ENCODE measurements at regions not wholly inside any gene's neighbourhood (a gene's known extent, or its start where the extent isn't known, plus 50 kb on each side); places are given as distances from the start of the nearest gene placed in this dataset.

GRCh38 chr6:168167431-168168315 lies 88.7 kb upstream of the FRMD1 start:
- no peak for DNase-seq
- TF ChIP-seq CTCF (IDR thresholded peaks at IDR 0.05; ENCODE audit: low read depth, low read length), result no peak
- H3K27ac ChIP-seq, result no peak overlapping the region
- no peaks in the 10 kb centered on the region for H3K27me3 ChIP-seq (ENCODE audit: insufficient read depth, low read depth, severe bottlenecking)
- H3K4me3 ChIP-seq (ENCODE audit: low read depth, low read length), result no peak overlapping the region
- no peaks in the 10 kb centered on the region for H3K9me3 ChIP-seq (ENCODE audit: severe bottlenecking)
- no peaks in the 10 kb centered on the region for H3K36me3 ChIP-seq

- no peaks in the 10 kb centered on the region for H3K9me3 ChIP-seq (ENCODE audit: severe bottlenecking)
- H3K36me3 ChIP-seq, result no peaks in the 10 kb centered on the region
- no peak overlapping the region for H3K4me3 ChIP-seq (ENCODE audit: low read depth, low read length)
- TF ChIP-seq CTCF (IDR thresholded peaks at IDR 0.05; ENCODE audit: low read depth, low read length), result no peak
- H3K27me3 ChIP-seq (ENCODE audit: insufficient read depth, low read depth, severe bottlenecking), result no peaks in the 10 kb centered on the region
- H3K27ac ChIP-seq, result no peak overlapping the region
- no peak for DNase-seq
Measured at GRCh38 chr6:168166627-168167026, 87.6 kb upstream of the FRMD1 start.

- Histone ChIP-seq H3K9me3 (ENCODE audit: severe bottlenecking) (no peaks in the 10 kb centered on the region), H3K36me3 (no peaks in the 10 kb centered on the region), H3K27ac (no peak overlapping the region), H3K27me3 (ENCODE audit: insufficient read depth, low read depth, severe bottlenecking) (no peaks in the 10 kb centered on the region), H3K4me3 (ENCODE audit: low read depth, low read length) (no peak overlapping the region)
- TF ChIP-seq CTCF (IDR thresholded peaks at IDR 0.05; ENCODE audit: low read depth, low read length), result no peak
- no peak for DNase-seq
Measured at GRCh38 chr6:168165891-168166290, 86.9 kb upstream of the FRMD1 start.

GRCh38 chr6:168165373-168165772 lies 86.4 kb upstream of the FRMD1 start:
- Histone ChIP-seq H3K27ac (no peak overlapping the region), H3K4me3 (ENCODE audit: low read depth, low read length) (no peak overlapping the region), H3K27me3 (ENCODE audit: insufficient read depth, low read depth, severe bottlenecking) (no peaks in the 10 kb centered on the region), H3K9me3 (ENCODE audit: severe bottlenecking) (no peaks in the 10 kb centered on the region), H3K36me3 (no peaks in the 10 kb centered on the region)
- TF ChIP-seq CTCF (IDR thresholded peaks at IDR 0.05; ENCODE audit: low read depth, low read length), result no peak
- DNase-seq, result no peak

- no peak for TF ChIP-seq CTCF (IDR thresholded peaks at IDR 0.05; ENCODE audit: low read depth, low read length)
- no peak for DNase-seq
- no peaks in the 10 kb centered on the region for H3K27me3 ChIP-seq (ENCODE audit: insufficient read depth, low read depth, severe bottlenecking)
- no peak overlapping the region for H3K4me3 ChIP-seq (ENCODE audit: low read depth, low read length)
- H3K27ac ChIP-seq, result no peak overlapping the region
- no peaks in the 10 kb centered on the region for H3K9me3 ChIP-seq (ENCODE audit: severe bottlenecking)
- H3K36me3 ChIP-seq, result no peaks in the 10 kb centered on the region
Measured at GRCh38 chr6:168164462-168165061, 85.5 kb upstream of the FRMD1 start.

Data from WERI-Rb-1 (cell line).